ENCODE measurements at regions not wholly inside any gene's neighbourhood (a gene's known extent, or its start where the extent isn't known, plus 50 kb on each side); places are given as distances from the start of the nearest gene placed in this dataset.

GRCh38 chr18:37778417-37779165 lies 213.0 kb upstream of the CELF4 start:
- DNase-seq: no peak

GRCh38 chr18:37769826-37770225 lies 204.2 kb upstream of the CELF4 start:
- DNase-seq: no peak

GRCh38 chr18:37764541-37765288 lies 199.1 kb upstream of the CELF4 start:
- no peak for DNase-seq

GRCh38 chr18:37762076-37762621 lies 196.6 kb upstream of the CELF4 start:
- no peak for DNase-seq

GRCh38 chr18:37754141-37754540 lies 188.5 kb upstream of the CELF4 start:
- DNase-seq: no peak

GRCh38 chr18:37742436-37742835 lies 176.8 kb upstream of the CELF4 start:
- no peak for DNase-seq

GRCh38 chr18:37741032-37741623 lies 175.5 kb upstream of the CELF4 start:
- no peak for DNase-seq

- no peak for DNase-seq
These were observed 168.8 kb upstream of the CELF4 start for GRCh38 chr18:37734406-37734805.

GRCh38 chr18:37729716-37730115 lies 164.1 kb upstream of the CELF4 start:
- DNase-seq: no peak

- no peak for DNase-seq
These were observed 158.6 kb upstream of the CELF4 start for GRCh38 chr18:37724206-37724605.

- no peak for DNase-seq
These were observed 156.2 kb upstream of the CELF4 start for GRCh38 chr18:37721544-37722522.

GRCh38 chr18:37720663-37721062 lies 155.1 kb upstream of the CELF4 start:
- no peak for DNase-seq

GRCh38 chr18:37717656-37718055 lies 152.1 kb upstream of the CELF4 start:
- no peak for DNase-seq

- DNase-seq: no peak
These were observed 151.5 kb upstream of the CELF4 start for GRCh38 chr18:37717098-37717497.

- no peak for DNase-seq
These were observed 150.6 kb upstream of the CELF4 start for GRCh38 chr18:37716106-37716735.

GRCh38 chr18:37714691-37715090 lies 149.1 kb upstream of the CELF4 start:
- no peak for DNase-seq

- DNase-seq: no peak
These were observed 147.2 kb upstream of the CELF4 start for GRCh38 chr18:37712776-37713175.

- no peak for DNase-seq
These were observed 146.3 kb upstream of the CELF4 start for GRCh38 chr18:37711766-37712505.

- DNase-seq: no peak
These were observed 145.1 kb upstream of the CELF4 start for GRCh38 chr18:37710726-37711125.

- DNase-seq: no peak
These were observed 144.1 kb upstream of the CELF4 start for GRCh38 chr18:37709740-37710139.

- DNase-seq: no peak
These were observed 139.4 kb upstream of the CELF4 start for GRCh38 chr18:37705016-37705415.
